ENCODE measurements at regions not wholly inside any gene's neighbourhood (a gene's known extent, or its start where the extent isn't known, plus 50 kb on each side); places are given as distances from the start of the nearest gene placed in this dataset.
"Not testable (repeated sequence)": the region's sequence is repeated elsewhere in the genome, so short reads cannot be mapped to it uniquely, and the experiment has no call there.

GRCh38 chr5:52150501-52150900, 637.2 kb upstream of the ITGA1 start:
- Histone ChIP-seq H3K9me3 (ENCODE audit: insufficient read depth, low read depth, low read length) (no peaks in the 10 kb centered on the region), H4K20me1 (ENCODE audit: insufficient read depth, low read length) (no peaks in the 10 kb centered on the region), H3K36me3 (ENCODE audit: insufficient read depth, low read length) (no peaks in the 10 kb centered on the region), H3K4me1 (ENCODE audit: insufficient read depth, low read length) (no peaks in the 10 kb centered on the region), H3K9ac (ENCODE audit: low read length) (no peak overlapping the region), H2AFZ (ENCODE audit: low read depth, low read length) (no peak overlapping the region), H3K4me3 (ENCODE audit: insufficient read depth, low read depth, low read length) (no peak overlapping the region), H3K27ac (ENCODE audit: low read depth, low read length) (no peak overlapping the region), H3K27me3 (ENCODE audit: insufficient read depth, low read length) (no peaks in the 10 kb centered on the region), H3K4me2 (ENCODE audit: low read length) (no peak overlapping the region), H3K79me2 (ENCODE audit: insufficient read depth, low read length) (no peaks in the 10 kb centered on the region)
- TF ChIP-seq EZH2 (IDR thresholded peaks at IDR 0.05; ENCODE audit: insufficient read depth, low read length): no peak
- no peak for TF ChIP-seq CTCF (IDR thresholded peaks at IDR 0.05; ENCODE audit: insufficient read depth, low read depth, low read length)
- no peak for DNase-seq (ENCODE audit: low read depth)
- no peaks in the 10 kb centered on the region for H3K9me3 Mint-ChIP-seq (ENCODE audit: unreplicated experiment)
- H3K27ac Mint-ChIP-seq (ENCODE audit: unreplicated experiment): no peak overlapping the region
- no peaks in the 10 kb centered on the region for H3K36me3 Mint-ChIP-seq (ENCODE audit: low read depth, unreplicated experiment)
- no peaks in the 10 kb centered on the region for H3K27me3 Mint-ChIP-seq (ENCODE audit: low read depth, unreplicated experiment)
- no peak for FAIRE-seq
- no peak overlapping the region for H3K4me3 Mint-ChIP-seq (ENCODE audit: unreplicated experiment)
- H3K4me1 Mint-ChIP-seq (ENCODE audit: low read depth, unreplicated experiment): no peaks in the 10 kb centered on the region

GRCh38 chr5:52156809-52157208, 630.9 kb upstream of the ITGA1 start:
- not testable (repeated sequence) for FAIRE-seq; DNase-seq (ENCODE audit: low read depth); H3K4me3 ChIP-seq (ENCODE audit: insufficient read depth, low read depth, low read length); H3K4me1 Mint-ChIP-seq (ENCODE audit: low read depth, unreplicated experiment); H3K79me2 ChIP-seq (ENCODE audit: insufficient read depth, low read length); H3K9me3 ChIP-seq (ENCODE audit: insufficient read depth, low read depth, low read length); H3K4me2 ChIP-seq (ENCODE audit: low read length); H3K27me3 ChIP-seq (ENCODE audit: insufficient read depth, low read length); H2AFZ ChIP-seq (ENCODE audit: low read depth, low read length); H3K27ac Mint-ChIP-seq (ENCODE audit: unreplicated experiment); H3K36me3 Mint-ChIP-seq (ENCODE audit: low read depth, unreplicated experiment); H3K9me3 Mint-ChIP-seq (ENCODE audit: unreplicated experiment); H3K27ac ChIP-seq (ENCODE audit: low read depth, low read length); H4K20me1 ChIP-seq (ENCODE audit: insufficient read depth, low read length); H3K27me3 Mint-ChIP-seq (ENCODE audit: low read depth, unreplicated experiment); H3K36me3 ChIP-seq (ENCODE audit: insufficient read depth, low read length); H3K9ac ChIP-seq (ENCODE audit: low read length); H3K4me1 ChIP-seq (ENCODE audit: insufficient read depth, low read length); H3K4me3 Mint-ChIP-seq (ENCODE audit: unreplicated experiment)

GRCh38 chr5:52165806-52166205, 621.9 kb upstream of the ITGA1 start:
- not testable (repeated sequence) for H3K4me3 Mint-ChIP-seq (ENCODE audit: unreplicated experiment); H2AFZ ChIP-seq (ENCODE audit: low read depth, low read length); H3K36me3 ChIP-seq (ENCODE audit: insufficient read depth, low read length); H3K36me3 Mint-ChIP-seq (ENCODE audit: low read depth, unreplicated experiment); H3K4me3 ChIP-seq (ENCODE audit: insufficient read depth, low read depth, low read length); H3K79me2 ChIP-seq (ENCODE audit: insufficient read depth, low read length); FAIRE-seq; H4K20me1 ChIP-seq (ENCODE audit: insufficient read depth, low read length); H3K27me3 ChIP-seq (ENCODE audit: insufficient read depth, low read length); H3K9me3 ChIP-seq (ENCODE audit: insufficient read depth, low read depth, low read length); H3K9ac ChIP-seq (ENCODE audit: low read length); H3K4me1 ChIP-seq (ENCODE audit: insufficient read depth, low read length); DNase-seq (ENCODE audit: low read depth); H3K4me1 Mint-ChIP-seq (ENCODE audit: low read depth, unreplicated experiment); H3K27me3 Mint-ChIP-seq (ENCODE audit: low read depth, unreplicated experiment); H3K27ac Mint-ChIP-seq (ENCODE audit: unreplicated experiment); H3K9me3 Mint-ChIP-seq (ENCODE audit: unreplicated experiment); H3K4me2 ChIP-seq (ENCODE audit: low read length); H3K27ac ChIP-seq (ENCODE audit: low read depth, low read length)

- H3K4me1 Mint-ChIP-seq (ENCODE audit: low read depth, unreplicated experiment): no peaks in the 10 kb centered on the region
- no peak overlapping the region for H3K4me3 Mint-ChIP-seq (ENCODE audit: unreplicated experiment)
- no peaks in the 10 kb centered on the region for H3K36me3 Mint-ChIP-seq (ENCODE audit: low read depth, unreplicated experiment)
- no peak for DNase-seq (ENCODE audit: low read depth)
- no peaks in the 10 kb centered on the region for H4K20me1 ChIP-seq (ENCODE audit: insufficient read depth, low read length)
- no peak for FAIRE-seq
- no peak overlapping the region for H3K27ac ChIP-seq (ENCODE audit: low read depth, low read length)
- H3K79me2 ChIP-seq (ENCODE audit: insufficient read depth, low read length): no peaks in the 10 kb centered on the region
- H3K27me3 Mint-ChIP-seq (ENCODE audit: low read depth, unreplicated experiment): no peaks in the 10 kb centered on the region
- no peaks in the 10 kb centered on the region for H3K9me3 Mint-ChIP-seq (ENCODE audit: unreplicated experiment)
- no peaks in the 10 kb centered on the region for H3K27me3 ChIP-seq (ENCODE audit: insufficient read depth, low read length)
- H3K9me3 ChIP-seq (ENCODE audit: insufficient read depth, low read depth, low read length): no peaks in the 10 kb centered on the region
- H3K9ac ChIP-seq (ENCODE audit: low read length): no peak overlapping the region
- H3K4me2 ChIP-seq (ENCODE audit: low read length): no peak overlapping the region
- H3K36me3 ChIP-seq (ENCODE audit: insufficient read depth, low read length): no peaks in the 10 kb centered on the region
- no peaks in the 10 kb centered on the region for H3K4me1 ChIP-seq (ENCODE audit: insufficient read depth, low read length)
- H3K27ac Mint-ChIP-seq (ENCODE audit: unreplicated experiment): no peak overlapping the region
- TF ChIP-seq EZH2 (IDR thresholded peaks at IDR 0.05; ENCODE audit: insufficient read depth, low read length): no peak
- H3K4me3 ChIP-seq (ENCODE audit: insufficient read depth, low read depth, low read length): no peak overlapping the region
- H2AFZ ChIP-seq (ENCODE audit: low read depth, low read length): no peak overlapping the region
Observed at GRCh38 chr5:52173133-52173532, 614.6 kb upstream of the ITGA1 start.

Data from astrocyte (in vitro differentiated cells and primary cell).